ENCODE measurements at regions not wholly inside any gene's neighbourhood (a gene's known extent, or its start where the extent isn't known, plus 50 kb on each side); places are given as distances from the start of the nearest gene placed in this dataset.

DNA sequence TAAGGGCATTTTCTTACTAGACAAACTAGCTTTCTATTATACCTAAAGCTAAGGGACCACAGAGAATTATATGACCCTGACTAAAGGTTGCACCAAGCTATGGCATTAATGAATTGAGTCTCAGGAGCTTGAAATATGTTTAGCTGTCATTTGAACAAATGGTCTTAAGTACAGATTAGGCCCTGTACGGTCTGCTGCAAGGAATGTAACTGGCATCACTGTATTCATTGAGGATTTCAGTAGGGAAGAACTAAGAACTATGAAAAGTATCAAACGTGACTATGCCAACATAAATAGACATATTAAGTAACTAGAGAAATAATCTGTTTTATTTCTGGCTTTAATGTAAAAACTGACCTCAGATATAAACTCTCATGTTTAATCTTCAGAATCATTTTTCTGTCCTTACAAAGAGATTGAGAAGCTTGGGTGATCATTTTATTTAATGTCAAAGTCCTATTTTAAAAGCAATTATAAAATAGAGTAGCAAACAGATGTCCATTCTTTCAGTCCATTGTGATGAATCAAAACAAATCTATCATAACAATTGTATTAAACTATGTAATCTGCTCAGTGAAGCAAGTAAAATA lies 845.9 kb downstream of the MAT2B start:
- no peak overlapping the region for H3K4me3 Mint-ChIP-seq
- Histone ChIP-seq H3K27ac (ENCODE audit: low read depth, low read length) (no peak overlapping the region), H3K4me3 (ENCODE audit: low read length) (no peak overlapping the region), H3K27me3 (ENCODE audit: control insufficient read depth, insufficient read depth, low read length, poor library complexity, severe bottlenecking) (peaks cover 30% of the 10 kb centered on the region), H3K36me3 (ENCODE audit: control insufficient read depth, insufficient read depth, low read length) (no peaks in the 10 kb centered on the region), H3K9me3 (ENCODE audit: control insufficient read depth, low read length) (no peaks in the 10 kb centered on the region), H3K4me1 (ENCODE audit: control insufficient read depth, insufficient read depth, low read length) (peaks cover 16% of the 10 kb centered on the region), H3K9ac (ENCODE audit: extremely low read depth, low read length, poor library complexity, severe bottlenecking) (no peak overlapping the region)
- TF ChIP-seq CTCF (conservative IDR thresholded peaks at IDR 0.05) = no peak
- peaks cover 51% of the 10 kb centered on the region for H3K4me1 Mint-ChIP-seq
- no peak overlapping the region for H3K27ac Mint-ChIP-seq
- DNase-seq = no peak
- H3K36me3 Mint-ChIP-seq (ENCODE audit: low read depth) = no peaks in the 10 kb centered on the region
- peaks cover 21% of the 10 kb centered on the region for H3K27me3 Mint-ChIP-seq (ENCODE audit: insufficient read depth)
- H3K9me3 Mint-ChIP-seq = no peaks in the 10 kb centered on the region
- WGBS, 2 experiments (ENCODE audit: insufficient coverage in 1 of 2, insufficient read length in 1 of 2) = 92% methylated on average over 2 of the region's 2 CpGs; no CpG with 5 or more reads in 1 of the 2 experiments

DNA sequence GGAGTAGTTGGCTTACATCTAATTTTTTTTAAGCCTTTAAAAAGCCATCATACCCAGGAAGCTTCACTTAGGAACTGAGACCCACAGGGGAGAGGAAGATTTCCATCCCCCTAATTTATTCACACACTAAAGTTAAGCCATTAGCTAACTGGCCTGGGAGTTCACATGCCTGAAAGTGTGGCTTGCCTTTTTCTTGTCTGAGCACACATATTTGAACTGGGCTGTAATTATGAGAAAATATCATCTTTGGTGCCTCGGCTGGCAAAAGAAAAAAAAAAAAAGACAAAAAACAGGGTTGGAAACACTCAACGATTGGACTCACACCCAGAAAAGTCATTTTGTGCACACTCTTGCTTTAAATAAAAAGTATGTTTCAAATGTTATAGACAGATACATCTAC lies 847.3 kb downstream of the MAT2B start:
- Histone ChIP-seq H3K36me3 (ENCODE audit: control insufficient read depth, insufficient read depth, low read length) (no peaks in the 10 kb centered on the region), H3K9ac (ENCODE audit: extremely low read depth, low read length, poor library complexity, severe bottlenecking) (no peak overlapping the region), H3K9me3 (ENCODE audit: control insufficient read depth, low read length) (no peaks in the 10 kb centered on the region), H3K4me3 (ENCODE audit: low read length) (peak overlapping the region; percentile 47), H3K27me3 (ENCODE audit: control insufficient read depth, insufficient read depth, low read length, poor library complexity, severe bottlenecking) (peaks cover 35% of the 10 kb centered on the region), H3K27ac (ENCODE audit: low read depth, low read length) (no peak overlapping the region), H3K4me1 (ENCODE audit: control insufficient read depth, insufficient read depth, low read length) (peaks cover 16% of the 10 kb centered on the region)
- H3K9me3 Mint-ChIP-seq = no peaks in the 10 kb centered on the region
- peaks cover 38% of the 10 kb centered on the region for H3K4me1 Mint-ChIP-seq
- no peak overlapping the region for H3K27ac Mint-ChIP-seq
- no peaks in the 10 kb centered on the region for H3K36me3 Mint-ChIP-seq (ENCODE audit: low read depth)
- H3K4me3 Mint-ChIP-seq = peak overlapping the region; percentile 3
- peaks cover 25% of the 10 kb centered on the region for H3K27me3 Mint-ChIP-seq (ENCODE audit: insufficient read depth)
- TF ChIP-seq CTCF (conservative IDR thresholded peaks at IDR 0.05) = no peak
- no peak for DNase-seq
- WGBS, 2 experiments (ENCODE audit: insufficient coverage in 1 of 2, insufficient read length in 1 of 2) = 48% methylated on average over 1 of the region's 2 CpGs; no CpG with 5 or more reads in 1 of the 2 experiments

- Mint-ChIP-seq H3K27ac (no peak overlapping the region), H3K4me1 (peaks cover 35% of the 10 kb centered on the region), H3K9me3 (no peaks in the 10 kb centered on the region), H3K36me3 (ENCODE audit: low read depth) (no peaks in the 10 kb centered on the region), H3K27me3 (ENCODE audit: insufficient read depth) (peaks cover 25% of the 10 kb centered on the region), H3K4me3 (peak overlapping the region; percentile 3)
- Histone ChIP-seq H3K27me3 (ENCODE audit: control insufficient read depth, insufficient read depth, low read length, poor library complexity, severe bottlenecking) (peaks cover 35% of the 10 kb centered on the region), H3K4me1 (ENCODE audit: control insufficient read depth, insufficient read depth, low read length) (peaks cover 12% of the 10 kb centered on the region), H3K4me3 (ENCODE audit: low read length) (peak overlapping the region; percentile 47), H3K27ac (ENCODE audit: low read depth, low read length) (no peak overlapping the region), H3K36me3 (ENCODE audit: control insufficient read depth, insufficient read depth, low read length) (no peaks in the 10 kb centered on the region), H3K9ac (ENCODE audit: extremely low read depth, low read length, poor library complexity, severe bottlenecking) (no peak overlapping the region), H3K9me3 (ENCODE audit: control insufficient read depth, low read length) (no peaks in the 10 kb centered on the region)
- DNase-seq = no peak
- TF ChIP-seq CTCF (conservative IDR thresholded peaks at IDR 0.05) = no peak
- WGBS, 2 experiments (ENCODE audit: insufficient coverage in 1 of 2, insufficient read length in 1 of 2) = 0% methylated on average over 1 of the region's 1 CpG; no CpG with 5 or more reads in 1 of the 2 experiments
Observed at GRCh38 chr5:164353155-164353554, 847.7 kb downstream of the MAT2B start.

Data from endodermal cell (in vitro differentiated cells).